H9 (cell line): ENCODE measurements at regions not wholly inside any gene's neighbourhood (a gene's known extent, or its start where the extent isn't known, plus 50 kb on each side); places are given as distances from the start of the nearest gene placed in this dataset.

Source experiments
- DNase-seq: peaks from one replicate; pipeline ENCODE4 v3.0.0-alpha.2; 2017
- H2AFZ ChIP-seq: one replicate; pipeline ENCODE4 v1.6.1; 2013; ENCODE audit warnings: mild to moderate bottlenecking, low read length, control low read depth, moderate library complexity
- H2AK5ac ChIP-seq: 2 replicates; pipeline ENCODE4 v1.6.1; 2013; ENCODE audit warnings: low read length, control low read depth, mixed read lengths; ENCODE audit not compliant: insufficient read length
- H2BK120ac ChIP-seq: one replicate; pipeline ENCODE4 v1.6.1; 2013; ENCODE audit warnings: low read depth, mild to moderate bottlenecking, low read length, control low read depth, inconsistent platforms; ENCODE audit not compliant: poor library complexity, severe bottlenecking
- H2BK12ac ChIP-seq: 2 replicates; pipeline ENCODE4 v1.6.1; 2013; ENCODE audit warnings: low read length, control low read depth, mixed read lengths, low read depth; ENCODE audit not compliant: insufficient read length
- H2BK15ac ChIP-seq: 2 replicates; pipeline ENCODE4 v1.6.1; 2013; ENCODE audit warnings: low read depth, low read length, control low read depth
- H2BK20ac ChIP-seq: one replicate; pipeline ENCODE4 v1.6.1; 2013; ENCODE audit warnings: low read depth, mild to moderate bottlenecking, low read length, control low read depth, inconsistent platforms; ENCODE audit not compliant: poor library complexity, severe bottlenecking
- H2BK5ac ChIP-seq: 2 replicates; pipeline ENCODE4 v1.6.1; 2013; ENCODE audit warnings: low read length, control low read depth, mixed read lengths; ENCODE audit not compliant: insufficient read length
- H3K14ac ChIP-seq: 2 replicates; pipeline ENCODE4 v1.6.1; 2013; ENCODE audit warnings: low read length, control low read depth; ENCODE audit not compliant: insufficient read depth
- H3K18ac ChIP-seq: 2 replicates; pipeline ENCODE4 v1.6.1; 2013; ENCODE audit warnings: low read depth, mild to moderate bottlenecking, mixed read lengths, low read length, control low read depth; ENCODE audit not compliant: insufficient read length
- H3K23ac ChIP-seq: 2 replicates; pipeline ENCODE4 v1.6.1; 2013; ENCODE audit warnings: low read length, control low read depth, mixed read lengths, low read depth; ENCODE audit not compliant: insufficient read length
- H3K23me2 ChIP-seq: 2 replicates; pipeline ENCODE4 v1.6.1; 2013; ENCODE audit warnings: low read depth, mild to moderate bottlenecking, mixed read lengths, low read length, control low read depth; ENCODE audit not compliant: insufficient read length, poor library complexity, severe bottlenecking
- H3K27ac ChIP-seq: 2 replicates; pipeline ENCODE4 v1.5.1; 2013; ENCODE audit warnings: low read length, control low read depth, mixed read lengths, low read depth; ENCODE audit not compliant: insufficient read length
- H3K27me3 ChIP-seq: 2 replicates; pipeline ENCODE4 v1.6.1; 2013; ENCODE audit warnings: low read length, control low read depth, inconsistent platforms; ENCODE audit not compliant: insufficient read depth
- H3K4ac ChIP-seq: 2 replicates; pipeline ENCODE4 v1.6.1; 2013; ENCODE audit warnings: low read depth, mild to moderate bottlenecking, control low read depth, inconsistent platforms, low read length, moderate library complexity
- H3K4me1 ChIP-seq: 2 replicates; pipeline ENCODE4 v1.6.1; 2013; ENCODE audit warnings: low read length, control low read depth, inconsistent platforms; ENCODE audit not compliant: insufficient read depth
- H3K4me2 ChIP-seq: 2 replicates; pipeline ENCODE4 v1.6.1; 2013; ENCODE audit warnings: low read length, control low read depth, mixed read lengths; ENCODE audit not compliant: insufficient read length, insufficient read depth
- H3K56ac ChIP-seq: 2 replicates; pipeline ENCODE4 v1.6.1; 2013; ENCODE audit warnings: low read depth, mild to moderate bottlenecking, mixed read lengths, low read length, control low read depth; ENCODE audit not compliant: insufficient read length
- H3K79me1 ChIP-seq: 2 replicates; pipeline ENCODE4 v1.6.1; 2013; ENCODE audit warnings: low read depth, mild to moderate bottlenecking, moderate library complexity, low read length, control low read depth, inconsistent platforms; ENCODE audit not compliant: insufficient read depth, poor library complexity, severe bottlenecking
- H3K79me2 ChIP-seq: 2 replicates; pipeline ENCODE4 v1.6.1; 2013; ENCODE audit warnings: low read length, control low read depth, inconsistent platforms; ENCODE audit not compliant: insufficient read depth
- H3K9ac ChIP-seq: 2 replicates; pipeline ENCODE4 v1.6.1; 2013; ENCODE audit warnings: low read length, control low read depth, mixed read lengths; ENCODE audit not compliant: insufficient read length; ENCODE audit errors: extremely low read depth
- H3K9me3 ChIP-seq: one replicate; pipeline ENCODE4 v1.6.1; 2013; ENCODE audit warnings: low read depth, low read length, inconsistent platforms; ENCODE audit not compliant: control insufficient read depth
- H3T11ph ChIP-seq: one replicate; pipeline ENCODE4 v1.6.1; 2013; ENCODE audit warnings: mild to moderate bottlenecking, low read length, control low read depth, inconsistent platforms
- H4K20me1 ChIP-seq: one replicate; pipeline ENCODE4 v1.6.1; 2013; ENCODE audit not compliant: control insufficient read depth, insufficient read length, insufficient read depth
- H4K5ac ChIP-seq: 2 replicates; pipeline ENCODE4 v1.6.1; 2013; ENCODE audit warnings: low read depth, mild to moderate bottlenecking, mixed read lengths, low read length, control low read depth; ENCODE audit not compliant: insufficient read length
- H4K8ac ChIP-seq: replicated peaks from 2 replicates; pipeline ENCODE4 v1.6.1; 2013; ENCODE audit warnings: low read length, control low read depth, mixed read lengths, low read depth; ENCODE audit not compliant: insufficient read length
- H4K91ac ChIP-seq: 2 replicates; pipeline ENCODE4 v1.6.1; 2013; ENCODE audit warnings: low read depth, mild to moderate bottlenecking, moderate library complexity, mixed read lengths, low read length, control low read depth; ENCODE audit not compliant: insufficient read length
- H3K27ac Mint-ChIP-seq, 3 experiments: 2 replicates in 2 of 3; 3 replicates in 1 of 3; pipeline ENCODE4 v1.8.0; 2020 to 2021; ENCODE audit warnings: mixed read lengths in 3 of 3, mild to moderate bottlenecking in 1 of 3, moderate library complexity in 1 of 3
- H3K27me3 Mint-ChIP-seq: 2 replicates; pipeline ENCODE4 v1.8.0; 2021; ENCODE audit warnings: low read depth, mild to moderate bottlenecking, moderate library complexity, mixed read lengths
- H3K36me3 Mint-ChIP-seq, 3 experiments: 2 replicates in 2 of 3; 3 replicates in 1 of 3; pipeline ENCODE4 v1.8.0; 2020 to 2021; ENCODE audit warnings: low read depth in 3 of 3, mixed read lengths in 3 of 3; ENCODE audit not compliant: insufficient read depth in 1 of 3
- H3K4me1 Mint-ChIP-seq, 2 experiments: 2 replicates each; pipeline ENCODE4 v1.8.0; 2020; ENCODE audit warnings: mixed read lengths in 2 of 2
- H3K4me3 Mint-ChIP-seq, 2 experiments: 2 replicates in 1 of 2; 3 replicates in 1 of 2; pipeline ENCODE4 v1.8.0; 2020 to 2021; ENCODE audit warnings: mild to moderate bottlenecking in 2 of 2, mixed read lengths in 2 of 2, moderate library complexity in 1 of 2
- H3K9me3 Mint-ChIP-seq, 2 experiments: 2 replicates in 1 of 2; 3 replicates in 1 of 2; pipeline ENCODE4 v1.8.0; 2020; ENCODE audit warnings: mild to moderate bottlenecking in 2 of 2, mixed read lengths in 2 of 2, moderate library complexity in 1 of 2
- WGBS: extraction: QIAGEN DNeasy Blood & Tissue Kit; methylation state at CpG from one replicate; pipeline ENCODE4 v1.1.7; 2013; ENCODE audit warnings: missing lambda C conversion rate, low lambda C conversion rate, mixed read lengths; ENCODE audit not compliant: insufficient read length; ENCODE audit errors: extremely low coverage; 5-methylcytosine and 5-hydroxymethylcytosine counted together
- TF ChIP-seq, protein P1 (sequence below): fragments of 200-600 bp; sonication (generic); conservative IDR thresholded peaks from 3 replicates; pipeline ENCODE4 v1.8.0; 2021; ENCODE audit warnings: antibody characterized with exemption, mild to moderate bottlenecking

DNA sequence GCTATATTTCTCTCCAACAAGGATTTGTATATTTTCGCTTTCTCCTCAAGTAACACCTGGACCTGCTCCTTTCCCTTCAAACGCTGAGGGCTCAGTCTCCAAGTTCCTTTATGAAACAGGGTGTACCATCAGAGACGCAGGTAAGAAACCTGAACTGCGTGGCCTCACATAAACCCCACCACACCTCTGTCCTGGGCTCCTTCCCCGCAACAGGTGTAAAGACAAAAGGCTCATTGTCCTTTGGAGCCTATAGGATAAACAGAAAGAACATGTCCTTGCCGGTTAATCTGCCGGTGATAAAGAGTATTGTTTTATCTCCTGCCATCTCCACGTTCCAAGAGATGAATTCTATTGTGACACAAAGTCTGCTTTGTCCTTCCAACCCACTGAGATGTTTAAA, 111.8 kb upstream of the ADAMTS9 start:
- Histone ChIP-seq H3K27me3 (no peaks in the 10 kb centered on the region), H3K27ac (no peak overlapping the region), H3K4me2 (no peak overlapping the region), H2BK12ac (no peak overlapping the region), H4K91ac (no peak overlapping the region), H3K4me1 (peaks cover 2% of the 10 kb centered on the region; the same call in 1 of the 2 replicates), H3K56ac (no peak overlapping the region), H3K14ac (no peak overlapping the region), H2BK5ac (no peak overlapping the region), H3T11ph (no peak overlapping the region), H3K23ac (no peak overlapping the region), H3K4ac (no peak overlapping the region), H3K79me1 (no peaks in the 10 kb centered on the region), H3K23me2 (no peaks in the 10 kb centered on the region), H4K20me1 (no peaks in the 10 kb centered on the region), H3K18ac (no peak overlapping the region), H3K9ac (no peak overlapping the region), H2BK20ac (no peak overlapping the region), H2BK120ac (no peak overlapping the region), H2BK15ac (no peak overlapping the region), H4K8ac (no peak overlapping the region), H3K9me3 (no peaks in the 10 kb centered on the region), H4K5ac (no peak overlapping the region), H3K79me2 (no peaks in the 10 kb centered on the region), H2AK5ac (no peak overlapping the region), H2AFZ (no peak overlapping the region)
- TF ChIP-seq, protein P1, sequence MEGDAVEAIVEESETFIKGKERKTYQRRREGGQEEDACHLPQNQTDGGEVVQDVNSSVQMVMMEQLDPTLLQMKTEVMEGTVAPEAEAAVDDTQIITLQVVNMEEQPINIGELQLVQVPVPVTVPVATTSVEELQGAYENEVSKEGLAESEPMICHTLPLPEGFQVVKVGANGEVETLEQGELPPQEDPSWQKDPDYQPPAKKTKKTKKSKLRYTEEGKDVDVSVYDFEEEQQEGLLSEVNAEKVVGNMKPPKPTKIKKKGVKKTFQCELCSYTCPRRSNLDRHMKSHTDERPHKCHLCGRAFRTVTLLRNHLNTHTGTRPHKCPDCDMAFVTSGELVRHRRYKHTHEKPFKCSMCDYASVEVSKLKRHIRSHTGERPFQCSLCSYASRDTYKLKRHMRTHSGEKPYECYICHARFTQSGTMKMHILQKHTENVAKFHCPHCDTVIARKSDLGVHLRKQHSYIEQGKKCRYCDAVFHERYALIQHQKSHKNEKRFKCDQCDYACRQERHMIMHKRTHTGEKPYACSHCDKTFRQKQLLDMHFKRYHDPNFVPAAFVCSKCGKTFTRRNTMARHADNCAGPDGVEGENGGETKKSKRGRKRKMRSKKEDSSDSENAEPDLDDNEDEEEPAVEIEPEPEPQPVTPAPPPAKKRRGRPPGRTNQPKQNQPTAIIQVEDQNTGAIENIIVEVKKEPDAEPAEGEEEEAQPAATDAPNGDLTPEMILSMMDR = no peak
- Mint-ChIP-seq H3K4me1 (peaks cover 22 to 27% of the 10 kb centered on the region in 2 experiments), H3K4me3 (no peak overlapping the region), H3K27me3 (no peaks in the 10 kb centered on the region; the same call in none of the 2 replicates), H3K27ac (no peak overlapping the region; a peak in 1 of 7 replicates), H3K9me3 (no peaks in the 10 kb centered on the region), H3K36me3 (no peaks in the 10 kb centered on the region)
- no CpG with 5 or more reads among the region's 8 CpGs for WGBS
- DNase-seq = no peak
